ENCODE measurements at regions not wholly inside any gene's neighbourhood (a gene's known extent, or its start where the extent isn't known, plus 50 kb on each side); places are given as distances from the start of the nearest gene placed in this dataset.

DNA sequence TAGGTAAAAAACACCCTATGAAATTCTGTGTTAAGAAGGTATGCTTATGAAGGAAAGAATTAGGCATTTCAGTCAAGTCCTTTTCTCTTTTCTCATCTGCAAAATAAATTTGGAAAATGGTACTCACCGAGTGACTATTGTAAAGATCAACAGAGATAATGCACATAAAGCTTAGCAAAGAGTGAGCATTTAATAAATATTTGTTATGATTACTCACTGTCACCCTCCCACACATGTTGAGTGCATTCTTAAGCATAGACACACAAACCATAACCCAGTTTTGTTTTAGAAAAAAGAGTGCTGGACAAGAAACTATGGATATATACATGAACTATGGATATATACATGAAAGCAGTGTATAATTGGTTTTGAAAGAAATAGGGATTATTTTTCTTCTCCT lies 54.7 kb upstream of the PRLR start:
- TF ChIP-seq, protein P1, sequence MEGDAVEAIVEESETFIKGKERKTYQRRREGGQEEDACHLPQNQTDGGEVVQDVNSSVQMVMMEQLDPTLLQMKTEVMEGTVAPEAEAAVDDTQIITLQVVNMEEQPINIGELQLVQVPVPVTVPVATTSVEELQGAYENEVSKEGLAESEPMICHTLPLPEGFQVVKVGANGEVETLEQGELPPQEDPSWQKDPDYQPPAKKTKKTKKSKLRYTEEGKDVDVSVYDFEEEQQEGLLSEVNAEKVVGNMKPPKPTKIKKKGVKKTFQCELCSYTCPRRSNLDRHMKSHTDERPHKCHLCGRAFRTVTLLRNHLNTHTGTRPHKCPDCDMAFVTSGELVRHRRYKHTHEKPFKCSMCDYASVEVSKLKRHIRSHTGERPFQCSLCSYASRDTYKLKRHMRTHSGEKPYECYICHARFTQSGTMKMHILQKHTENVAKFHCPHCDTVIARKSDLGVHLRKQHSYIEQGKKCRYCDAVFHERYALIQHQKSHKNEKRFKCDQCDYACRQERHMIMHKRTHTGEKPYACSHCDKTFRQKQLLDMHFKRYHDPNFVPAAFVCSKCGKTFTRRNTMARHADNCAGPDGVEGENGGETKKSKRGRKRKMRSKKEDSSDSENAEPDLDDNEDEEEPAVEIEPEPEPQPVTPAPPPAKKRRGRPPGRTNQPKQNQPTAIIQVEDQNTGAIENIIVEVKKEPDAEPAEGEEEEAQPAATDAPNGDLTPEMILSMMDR (IDR thresholded peaks at IDR 0.05): no peak
- no peak for TF ChIP-seq POLR2A (IDR thresholded peaks at IDR 0.05)

Measured in tibial nerve (tissue), 3 donors.